NCI-H146 treated with DMSO at 0.1 percent for 48 hours (cell line): ENCODE measurements at regions not wholly inside any gene's neighbourhood (a gene's known extent, or its start where the extent isn't known, plus 50 kb on each side); places are given as distances from the start of the nearest gene placed in this dataset.
"Not testable (repeated sequence)": the region's sequence is repeated elsewhere in the genome, so short reads cannot be mapped to it uniquely, and the experiment has no call there.

Experiments used
- DNase-seq: peaks from one replicate; lab custom pipeline; 2025; ENCODE audit not compliant: unreplicated experiment; lab: John Stamatoyannopoulos, UW

DNA sequence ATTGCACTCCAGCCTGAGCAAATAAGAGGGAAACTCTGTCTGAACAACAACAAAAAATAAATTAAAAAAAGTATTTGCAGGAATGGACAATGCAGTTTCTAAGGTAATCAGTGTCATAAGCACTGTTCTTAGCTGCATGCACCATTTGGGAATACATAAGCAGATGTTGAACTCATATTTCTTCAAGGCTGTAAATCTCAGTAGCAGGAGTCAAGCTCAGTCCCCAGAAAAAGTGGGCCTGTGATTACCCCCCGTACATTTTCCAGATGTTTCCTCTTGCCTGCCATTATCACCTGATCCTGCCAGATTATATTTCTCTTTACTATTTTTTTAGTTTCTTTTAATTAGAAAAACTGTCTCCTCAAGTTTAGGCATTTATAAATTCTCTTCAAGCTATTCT, 667.6 kb upstream of the ANKRD30A start:
- no peak for DNase-seq

DNA sequence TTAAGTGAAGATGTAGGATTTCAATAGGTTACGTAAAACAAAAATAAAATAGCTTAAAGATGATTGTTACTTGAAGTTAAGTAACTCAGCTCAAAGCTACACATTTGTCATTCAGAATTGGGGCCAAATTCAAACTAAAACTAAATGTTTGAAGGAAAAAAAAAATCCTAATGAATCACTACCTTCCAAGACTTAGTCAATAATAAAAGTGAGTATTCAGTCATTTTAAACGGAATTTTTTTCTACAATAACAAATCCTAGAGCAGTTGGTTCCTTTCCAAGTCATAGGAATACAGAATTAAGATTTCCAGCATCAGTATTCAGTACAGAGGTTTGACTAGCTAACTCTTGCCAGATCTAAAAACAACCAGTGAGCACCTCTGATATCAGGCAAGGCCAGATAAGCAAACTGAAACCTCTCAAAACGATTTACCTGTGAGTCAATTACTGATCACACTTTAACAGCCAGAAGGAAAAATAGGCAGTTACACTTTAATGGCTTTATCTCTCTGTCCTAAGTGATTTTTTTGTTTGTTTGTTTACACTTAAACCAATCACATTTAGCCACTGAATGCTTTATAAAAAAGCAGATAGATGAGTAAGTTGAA, 669.8 kb upstream of the ANKRD30A start:
- no peak for DNase-seq

DNA sequence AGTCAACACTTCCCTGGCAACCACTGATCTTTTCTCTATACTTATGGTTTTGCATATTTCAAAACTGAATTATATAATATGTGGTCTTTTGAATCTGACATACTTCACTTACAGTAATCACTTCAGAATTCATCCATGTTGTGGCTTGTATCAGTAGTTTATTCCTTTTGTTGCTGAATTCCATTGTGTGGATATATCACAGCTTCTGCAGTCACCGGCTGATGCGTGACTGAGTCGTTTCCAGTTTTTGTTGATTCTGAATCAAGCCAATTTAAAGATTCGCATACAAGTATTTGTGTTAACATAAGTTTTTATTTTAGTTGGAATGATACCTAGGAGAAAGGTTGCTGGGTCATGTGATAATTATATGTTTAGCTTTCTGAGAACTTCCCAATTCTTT, 672.5 kb upstream of the ANKRD30A start:
- DNase-seq = no peak

DNA sequence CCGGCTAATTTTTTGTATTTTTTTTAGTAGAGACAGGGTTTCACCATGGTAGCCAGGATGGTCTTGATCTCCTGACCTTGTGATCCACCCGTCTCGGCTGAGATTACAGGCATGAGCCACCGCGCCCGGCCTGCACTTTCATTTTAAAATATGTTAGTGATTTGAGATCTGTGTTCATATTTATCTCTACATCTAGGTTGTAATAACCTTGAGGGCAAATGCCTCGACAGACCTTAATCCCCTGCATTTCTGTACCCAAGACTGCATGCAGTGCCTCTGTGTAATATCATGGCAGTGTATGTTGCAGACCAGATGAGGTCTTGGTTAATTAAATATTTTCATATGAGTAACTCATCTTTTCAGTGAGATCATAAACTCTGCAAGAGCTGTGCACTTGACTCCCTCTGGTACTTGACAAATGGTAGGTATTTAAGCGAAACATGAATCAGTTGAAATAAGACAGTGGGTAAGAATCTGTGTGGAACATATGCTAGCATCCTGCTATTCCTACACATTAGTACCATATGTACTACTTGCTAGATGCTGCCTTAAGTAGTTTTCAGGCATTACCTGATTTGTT, 673.9 kb upstream of the ANKRD30A start:
- DNase-seq = no peak

DNA sequence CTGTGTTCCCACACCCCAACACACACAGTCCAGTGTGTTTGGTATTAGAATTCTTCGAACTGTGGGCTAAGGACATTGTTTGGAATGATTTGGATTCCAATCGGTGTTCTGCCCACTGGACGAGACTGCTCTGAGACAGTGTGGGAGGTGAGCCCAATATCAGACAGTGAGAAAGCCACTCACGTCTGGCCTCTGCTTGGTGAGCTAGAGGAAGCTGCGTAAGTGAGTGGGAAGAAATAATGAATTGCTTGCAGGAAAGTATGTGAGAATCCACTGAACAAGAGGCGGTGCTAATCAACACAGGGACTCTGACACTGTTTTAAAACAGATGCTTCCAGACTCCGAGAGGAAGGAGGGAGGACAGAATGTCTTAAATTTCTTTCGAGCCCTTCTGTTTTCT, 675.0 kb upstream of the ANKRD30A start:
- no peak for DNase-seq

DNA sequence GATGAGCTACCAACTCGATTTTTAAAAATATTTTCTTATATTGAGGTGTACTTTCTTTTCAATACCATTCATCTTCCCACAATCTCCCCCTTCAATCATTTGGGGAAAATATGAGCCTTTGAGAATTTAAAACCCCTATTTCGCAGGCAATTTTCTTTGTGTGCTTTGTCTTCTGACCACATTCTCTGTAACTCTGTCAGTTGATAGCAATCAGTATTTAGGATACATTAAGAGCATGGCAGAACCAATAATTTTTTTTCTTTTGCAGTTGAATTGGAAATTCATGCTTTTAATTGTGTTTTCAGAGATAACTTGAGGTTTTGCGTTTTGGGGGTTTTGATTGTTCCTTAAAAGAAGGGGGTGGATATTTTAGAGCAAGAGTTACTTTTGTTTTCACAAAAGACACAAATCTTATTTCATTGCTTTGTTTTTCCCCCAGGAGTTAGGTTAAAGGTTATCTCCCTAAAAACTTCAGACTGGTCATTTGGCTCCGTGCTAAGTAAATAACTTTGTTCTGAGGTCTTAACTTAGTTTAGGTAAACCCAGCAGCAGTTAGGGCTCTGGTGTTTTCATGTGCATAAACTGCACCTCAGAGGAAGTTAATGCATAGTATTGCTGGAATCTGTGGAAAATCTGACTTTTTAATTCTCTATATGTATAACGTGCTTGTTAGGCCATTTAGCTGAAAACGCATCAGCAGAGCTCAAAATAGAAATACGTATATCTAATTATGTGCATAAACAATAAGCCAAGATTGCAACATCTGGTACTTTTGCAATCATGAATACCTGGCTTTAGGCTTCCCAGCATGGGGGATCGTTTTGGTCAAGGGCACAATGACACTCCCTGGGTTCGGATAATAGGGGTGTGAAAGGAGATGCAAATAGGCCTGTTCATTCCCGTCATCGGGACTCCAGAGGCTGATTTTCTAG, 676.4 kb upstream of the ANKRD30A start:
- DNase-seq = no peak

DNA sequence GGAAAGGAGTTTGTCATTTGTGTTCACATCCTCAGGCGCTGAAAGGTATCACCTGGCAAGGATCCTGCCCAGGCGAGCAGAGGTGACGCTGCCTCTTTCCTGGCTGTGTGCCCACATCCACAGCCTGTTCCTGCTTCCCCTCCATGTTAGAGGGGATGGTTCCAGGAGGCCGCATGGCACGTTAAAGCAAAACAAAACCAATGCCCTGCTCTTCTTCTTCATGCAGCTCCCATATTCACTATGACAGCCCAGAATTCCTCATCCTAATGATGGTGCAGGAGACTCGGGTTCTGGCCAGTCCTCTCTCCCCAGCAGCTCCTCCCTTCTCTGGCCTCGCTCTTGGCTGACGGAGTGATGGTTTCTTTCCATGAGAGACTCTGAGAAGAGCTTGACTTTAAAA, 678.5 kb upstream of the ANKRD30A start:
- DNase-seq = no peak

DNA sequence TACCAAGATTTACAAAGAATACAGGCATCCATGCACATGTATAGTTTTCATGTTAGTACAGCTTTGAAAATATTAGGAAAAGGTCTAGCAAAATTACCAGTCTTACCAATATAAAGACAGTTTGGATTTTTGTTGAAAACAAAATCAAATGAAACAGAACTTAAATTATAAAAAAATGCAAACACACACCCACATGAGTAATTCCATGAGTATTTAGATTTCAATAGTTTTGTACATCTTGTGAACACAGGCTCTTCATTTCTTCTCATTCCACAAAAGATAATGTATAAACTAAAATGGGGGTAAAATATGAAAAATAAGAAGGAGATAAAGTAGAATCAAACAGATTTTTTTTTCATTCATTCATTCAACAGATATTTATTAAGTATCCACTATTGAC, 682.2 kb upstream of the ANKRD30A start:
- no peak for DNase-seq

DNA sequence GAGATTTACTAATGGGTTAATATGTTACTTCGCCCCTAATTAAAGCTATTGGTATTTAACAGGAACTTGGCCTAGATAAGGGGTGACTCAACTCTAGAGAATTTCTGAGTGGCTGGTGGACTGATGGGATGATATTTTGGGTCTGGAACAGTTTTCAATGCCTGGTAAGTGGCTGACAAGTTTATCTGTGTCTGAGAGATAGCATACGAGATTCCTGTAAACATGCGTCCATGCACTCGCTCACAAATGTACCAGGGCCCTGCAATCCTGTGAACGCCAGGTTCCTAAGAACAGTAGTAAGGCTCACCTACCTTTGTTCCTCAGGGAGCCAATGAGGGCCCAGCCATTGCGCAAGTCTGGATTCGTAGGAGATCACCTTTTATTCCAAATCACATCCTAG, 683.8 kb upstream of the ANKRD30A start:
- DNase-seq = no peak

DNA sequence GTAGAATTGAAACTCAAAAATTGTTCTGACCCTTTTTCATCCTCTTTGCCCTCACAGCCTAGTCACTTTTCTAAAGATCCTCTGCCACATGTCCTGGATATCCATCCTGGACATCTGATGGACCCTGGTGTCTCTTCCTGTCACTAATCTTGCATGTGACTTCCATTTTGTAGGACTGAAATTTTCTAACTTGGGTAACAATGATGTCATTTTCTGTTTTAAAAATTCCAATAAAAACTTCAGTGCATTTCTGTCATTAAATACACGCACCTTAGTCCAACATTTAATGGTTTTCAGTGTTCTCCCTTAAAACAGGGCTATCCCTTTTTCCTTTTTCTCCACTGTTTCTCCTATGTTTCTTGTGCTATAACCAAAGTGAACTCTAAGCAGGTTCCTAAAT, 684.9 kb upstream of the ANKRD30A start:
- DNase-seq = no peak

DNA sequence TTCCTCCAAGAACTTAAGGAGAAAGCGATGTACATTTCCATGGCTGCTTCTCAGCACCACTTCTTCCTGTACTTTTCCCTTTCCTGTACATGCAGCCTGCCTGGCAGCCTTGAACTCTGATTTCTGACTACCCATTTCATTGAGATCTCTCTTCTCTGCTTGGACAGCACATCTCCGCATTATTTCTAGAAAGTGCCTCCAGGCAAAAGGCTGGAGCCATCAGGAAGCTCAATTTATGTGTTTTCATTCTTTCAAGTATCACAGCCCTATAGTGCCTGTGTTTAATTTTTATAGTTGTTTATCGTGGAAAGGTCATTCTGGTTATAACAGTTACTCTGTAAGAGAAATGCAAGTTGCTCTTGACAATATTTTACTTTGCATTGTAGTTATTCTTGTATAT, 688.0 kb upstream of the ANKRD30A start:
- DNase-seq = no peak

DNA sequence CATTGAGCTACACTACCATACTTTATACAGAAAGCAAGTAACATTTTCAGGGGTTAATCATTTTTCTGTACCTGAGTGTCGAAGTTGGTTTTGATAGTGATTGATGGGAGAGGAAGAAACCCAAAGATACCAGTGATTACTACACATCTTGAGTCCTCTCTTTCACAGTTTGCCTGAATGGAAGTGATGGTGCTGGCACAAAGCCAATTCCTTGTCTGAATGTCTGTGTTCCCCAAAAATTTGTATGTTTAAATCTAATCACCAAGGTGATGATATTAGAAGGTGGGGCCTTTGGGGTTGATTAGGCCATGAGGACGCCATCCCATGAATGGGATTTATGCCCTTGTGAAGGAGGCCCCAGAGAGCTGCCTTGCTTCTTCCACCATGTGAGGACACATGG, 696.9 kb upstream of the ANKRD30A start:
- DNase-seq = no peak

DNA sequence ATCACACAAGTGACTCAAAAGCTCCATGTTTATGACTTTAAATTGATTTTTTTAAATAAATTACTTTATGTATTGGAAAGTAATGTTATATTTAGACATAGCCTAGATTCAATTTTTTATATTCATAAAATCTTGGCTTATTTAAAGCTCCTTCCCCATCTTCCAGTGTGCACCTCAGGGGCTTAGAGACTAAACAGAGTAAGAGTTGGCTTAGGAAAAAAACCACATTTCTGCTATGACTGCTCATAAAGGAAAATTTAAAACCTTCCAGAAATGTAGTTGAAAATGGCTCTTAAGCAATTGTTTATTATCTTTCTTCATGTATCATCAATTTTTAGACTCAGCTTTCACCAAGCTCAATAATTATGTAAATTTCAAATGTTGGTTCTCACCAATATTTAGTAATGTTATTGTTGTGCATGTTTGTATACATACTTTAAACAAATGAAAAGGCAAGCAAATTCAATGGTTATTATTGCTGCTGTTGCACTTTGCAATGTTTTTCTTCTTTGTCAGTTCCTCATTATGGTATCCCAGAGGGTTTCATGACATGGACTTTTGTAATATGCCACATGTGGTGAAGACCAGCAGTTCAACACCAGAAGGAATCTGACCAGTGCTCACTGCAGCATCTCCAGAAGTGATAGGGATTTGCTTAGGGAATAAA, 700.1 kb upstream of the ANKRD30A start:
- DNase-seq = no peak

DNA sequence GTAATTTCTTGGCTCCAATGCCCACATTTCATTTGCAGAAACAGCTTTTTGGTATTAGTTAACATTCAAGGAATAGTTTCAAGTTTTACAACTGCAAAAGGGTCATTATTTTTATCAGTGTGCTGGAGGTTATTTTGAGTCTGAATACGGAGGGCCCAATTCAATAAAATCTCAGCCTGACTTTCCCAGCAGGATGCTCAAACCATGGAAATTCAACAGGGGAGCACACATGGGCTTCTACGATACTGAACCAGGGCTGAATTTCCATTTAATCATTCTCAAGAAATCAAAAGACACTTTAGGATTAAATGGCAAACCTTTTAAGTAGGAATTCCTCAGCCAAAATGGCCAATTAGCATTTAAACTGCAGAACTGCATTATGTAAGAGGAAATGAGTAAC, 700.9 kb upstream of the ANKRD30A start:
- no peak for DNase-seq

DNA sequence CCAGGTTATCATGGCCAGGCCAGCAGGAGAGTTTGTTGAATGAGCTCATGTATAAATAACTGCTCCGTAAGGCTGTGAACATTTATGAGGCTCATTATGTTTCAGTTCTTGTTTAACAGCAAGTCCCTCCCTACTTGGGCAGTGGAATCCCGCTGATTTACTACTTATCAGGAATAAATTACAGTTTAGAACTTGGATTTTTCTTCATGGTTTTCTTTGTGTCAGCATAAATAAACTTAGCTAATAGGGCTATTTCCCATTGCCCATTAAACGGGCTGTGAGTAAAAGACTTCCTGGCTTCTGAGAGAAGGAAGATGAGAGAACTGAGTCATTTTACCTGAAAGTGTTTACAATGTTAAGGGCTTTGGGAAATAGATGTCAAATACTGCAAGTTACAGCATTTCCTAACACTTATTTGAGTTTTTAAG, 701.6 kb upstream of the ANKRD30A start:
- DNase-seq = no peak

DNA sequence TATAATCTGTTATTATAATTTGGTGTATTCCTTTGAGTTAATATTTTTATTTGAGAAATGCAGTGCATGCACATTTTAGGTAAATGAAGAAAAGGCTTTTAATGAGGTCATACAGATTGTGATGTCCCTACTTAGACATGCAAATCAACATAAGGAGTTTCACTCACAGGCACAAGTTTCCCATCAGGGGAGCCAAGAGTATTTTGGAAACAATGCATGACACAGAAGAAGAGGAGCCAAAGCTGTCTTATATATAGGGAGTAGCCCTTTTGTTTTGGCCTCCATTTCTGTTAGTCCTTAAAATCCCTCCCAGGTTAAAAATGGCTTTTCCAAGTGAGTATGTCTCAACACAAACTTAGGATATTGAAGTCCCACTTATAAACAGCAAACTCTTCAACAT, 703.4 kb upstream of the ANKRD30A start:
- DNase-seq = no peak

DNA sequence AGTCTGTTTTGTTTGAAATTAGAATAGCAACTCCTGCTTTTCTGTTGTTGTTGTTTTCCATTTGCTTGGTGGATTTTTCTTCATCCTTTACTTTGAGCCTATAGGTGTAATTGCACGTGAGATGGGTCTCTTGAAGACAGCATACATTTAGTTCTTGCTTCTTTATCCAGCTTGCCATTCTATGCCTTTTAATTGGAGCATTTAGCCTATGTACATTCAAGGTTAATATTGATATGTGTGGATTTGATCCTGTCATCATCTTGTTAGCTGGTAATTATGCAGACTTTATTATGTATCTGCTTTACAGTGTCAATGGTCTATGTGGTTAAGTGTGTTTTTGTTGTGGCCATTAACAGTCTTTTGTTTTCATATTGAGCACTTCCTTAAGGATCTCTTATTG, 708.9 kb upstream of the ANKRD30A start:
- DNase-seq = no peak

DNA sequence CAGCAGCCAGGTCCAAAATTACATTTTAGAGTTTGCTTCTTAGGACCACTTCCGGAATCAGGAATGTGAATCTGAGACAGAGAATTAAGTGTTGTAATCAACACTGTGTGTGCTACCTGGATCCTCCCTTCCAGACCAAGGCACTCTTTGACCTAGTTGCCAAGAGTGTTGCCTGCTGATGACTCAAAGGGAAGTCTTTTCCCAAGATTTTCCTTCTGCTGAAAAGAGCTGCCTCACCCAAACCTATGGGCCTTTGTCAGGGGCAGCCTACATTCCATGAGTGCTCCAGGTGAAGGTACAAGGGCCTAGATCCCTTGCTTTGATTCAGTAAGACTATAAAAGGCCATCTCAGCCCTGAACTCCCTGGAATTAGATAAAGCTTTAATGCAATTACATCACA, 712.5 kb upstream of the ANKRD30A start:
- no peak for DNase-seq

DNA sequence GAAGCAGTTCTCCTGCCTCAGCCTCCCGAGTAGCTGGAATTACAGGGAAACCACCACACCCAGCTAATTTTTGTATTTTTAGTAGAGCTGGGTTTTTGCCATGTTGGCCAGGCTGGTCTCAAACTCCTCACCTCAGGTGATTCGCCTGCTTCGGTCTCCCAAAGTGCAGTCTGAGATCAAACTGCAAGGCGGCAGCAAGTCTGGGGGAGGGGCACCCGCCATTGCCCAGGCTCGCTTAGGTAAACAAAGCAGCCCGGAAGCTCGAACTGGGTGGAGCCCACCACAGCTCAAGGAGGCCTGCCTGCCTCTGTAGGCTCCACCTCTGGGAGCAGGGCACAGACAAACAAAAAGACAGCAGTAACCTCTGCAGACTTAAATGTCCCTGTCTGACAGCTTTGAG, 725.2 kb upstream of the ANKRD30A start:
- not testable (repeated sequence) for DNase-seq

DNA sequence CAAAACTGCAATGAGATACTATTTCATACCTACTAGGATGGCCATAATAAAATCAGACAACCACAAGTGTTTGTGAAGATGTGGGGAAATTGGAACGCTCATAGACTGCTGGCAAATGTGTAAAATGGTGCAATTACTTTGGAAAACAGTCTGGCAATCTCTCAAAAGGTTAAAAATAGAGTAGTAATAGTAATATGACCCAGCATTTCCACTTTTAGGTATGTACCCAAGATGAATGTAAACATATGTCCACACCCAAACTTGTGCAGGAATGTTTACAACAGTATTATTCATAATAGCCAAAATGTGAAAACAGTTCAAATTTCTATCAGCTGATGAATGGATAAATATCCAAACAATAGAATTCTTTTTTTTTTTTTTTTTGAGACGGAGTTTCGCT, 731.6 kb upstream of the ANKRD30A start:
- no peak for DNase-seq

DNA sequence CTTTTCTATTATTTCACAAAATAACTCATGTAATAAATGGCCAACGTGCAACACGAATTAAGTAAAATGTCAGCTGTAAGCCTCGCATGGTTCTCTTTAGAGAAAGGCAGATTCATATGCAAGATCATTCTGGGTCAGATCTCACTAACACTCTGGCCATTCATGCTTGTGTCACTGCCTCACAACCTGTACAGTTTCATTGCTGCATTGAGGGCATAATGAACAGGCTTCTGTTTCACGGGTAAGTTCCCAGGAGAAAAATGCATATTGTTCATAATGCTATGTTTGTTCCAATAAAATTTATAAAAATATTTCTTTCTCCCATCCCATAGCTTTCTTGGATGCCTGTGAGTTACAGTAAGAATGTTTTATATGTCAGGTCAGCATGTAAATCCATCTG, 734.0 kb upstream of the ANKRD30A start:
- no peak for DNase-seq

DNA sequence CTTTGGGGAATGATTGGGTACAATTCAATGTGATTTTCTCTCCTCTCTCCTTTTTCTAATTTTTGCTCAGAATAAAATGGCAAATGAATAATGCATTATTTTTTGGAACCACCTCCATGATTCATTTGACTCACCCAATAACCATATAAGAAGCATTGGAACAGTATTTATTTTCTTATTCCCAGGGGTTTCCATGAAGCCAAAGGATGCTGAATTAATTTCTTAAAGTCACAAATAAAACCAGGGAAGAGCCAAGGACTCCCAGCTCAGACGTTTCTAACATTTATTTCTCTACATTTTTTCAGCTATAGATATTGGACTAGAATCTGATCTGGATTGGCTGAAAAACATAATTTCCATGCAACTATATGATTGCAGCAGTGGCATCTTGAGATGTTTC, 735.2 kb upstream of the ANKRD30A start:
- DNase-seq = no peak
